K562 (cell line): ENCODE measurements at regions not wholly inside any gene's neighbourhood (a gene's known extent, or its start where the extent isn't known, plus 50 kb on each side); places are given as distances from the start of the nearest gene placed in this dataset.

Experiments used
- ATAC-seq: fragments of 200-7000 bp; cut with Tn5 transposase; 3 replicates; pipeline ENCODE4 v1.9.1; 2020; ENCODE audit warnings: moderate library complexity
- BruUV-seq: library from RNA; stranded (reverse); fragments of 400-500 nt; replicated peaks from 2 replicates; lab custom pipeline; 2021; lab: Mats Ljungman, UMichigan
- CTCF ChIA-PET: fragments of 300-600 bp; formaldehyde crosslinking; extraction: SDS; loops from one replicate; lab custom pipeline; 2021; ENCODE audit warnings: low intra/inter-chr PET ratio; lab: Yijun Ruan, JAX
- POLR2A ChIA-PET: fragments of 300-600, 350-650 bp; sonication (Branson Sonifier 250); formaldehyde crosslinking; extraction: SDS; loops from one replicate; lab custom pipeline; 2021; ENCODE audit warnings: antibody characterized with exemption, inconsistent platforms; lab: Yijun Ruan, JAX
- DNase-seq, 4 experiments: peaks; one replicate each; pipeline versions ENCODE4 v3.0.0 to v3.0.0-alpha.2; 2011 to 2018; ENCODE audit warnings: low spot score in 3 of 4, mixed read lengths in 3 of 4; ENCODE audit errors: extremely low read depth in 1 of 4
- FAIRE-seq: peaks from 2 replicates; lab custom pipeline; 2011; peaks lifted over from hg19 to GRCh38; lab: Jason Lieb, UNC
- H2AFZ ChIP-seq: 2 replicates; pipeline ENCODE4 v1.6.0; 2011; ENCODE audit warnings: low read depth, low read length, control low read depth, inconsistent platforms
- H3K27ac ChIP-seq: fragments of 200-600 bp; 3 replicates; pipeline ENCODE4 v1.8.0; 2011; ENCODE audit warnings: low read depth, mild to moderate bottlenecking, control low read depth, inconsistent platforms, low read length, moderate library complexity, mixed read lengths; ENCODE audit errors: extremely low read depth
- H3K27me3 ChIP-seq, 2 experiments: fragments of 300-600 bp in 1 of 2; 2 replicates in 1 of 2; 3 replicates in 1 of 2; pipeline versions ENCODE4 v1.6.0 to v1.8.0; 2011; ENCODE audit warnings: inconsistent platforms in 2 of 2, low read length in 2 of 2, mild to moderate bottlenecking in 1 of 2, mixed read lengths in 1 of 2, moderate library complexity in 1 of 2; ENCODE audit not compliant: control insufficient read depth in 2 of 2, insufficient read depth in 2 of 2
- H3K36me3 ChIP-seq: fragments of 300-600 bp; 3 replicates; pipeline ENCODE4 v1.8.0; 2011; ENCODE audit warnings: mild to moderate bottlenecking, low read length, inconsistent platforms; ENCODE audit not compliant: control insufficient read depth, insufficient read depth
- H3K4me1 ChIP-seq, 2 experiments: fragments of 200-600 bp in 1 of 2; replicated peaks in 1 of 2; 2 replicates in 1 of 2; 3 replicates in 1 of 2; pipeline versions ENCODE4 v1.5.1 to v1.8.0; 2011; ENCODE audit warnings: inconsistent platforms in 2 of 2, low read length in 2 of 2, mild to moderate bottlenecking in 1 of 2, mixed read lengths in 1 of 2, moderate library complexity in 1 of 2; ENCODE audit not compliant: control insufficient read depth in 2 of 2, insufficient read depth in 2 of 2
- H3K4me2 ChIP-seq: 2 replicates; pipeline ENCODE4 v1.6.1; 2011; ENCODE audit warnings: low read length, control low read depth, inconsistent platforms, mixed read lengths; ENCODE audit not compliant: insufficient read depth
- H3K4me3 ChIP-seq: fragments of 200-600 bp; sonication (generic), shearing (Covaris generic); 2 replicates; pipeline ENCODE4 v1.5.1; 2016; ENCODE audit warnings: control low read depth, inconsistent platforms
- H3K79me2 ChIP-seq: fragments of 200-600 bp; 3 replicates; pipeline ENCODE4 v1.8.0; 2011; ENCODE audit warnings: low read length, inconsistent platforms; ENCODE audit not compliant: control insufficient read depth, insufficient read depth
- H3K9ac ChIP-seq, 2 experiments: 2 replicates each; pipeline versions ENCODE4 v1.6.0 to v1.6.1; 2011; ENCODE audit warnings: low read depth in 2 of 2, low read length in 2 of 2, control low read depth in 1 of 2, inconsistent platforms in 1 of 2, mild to moderate bottlenecking in 1 of 2, mixed read lengths in 1 of 2; ENCODE audit not compliant: insufficient read depth in 1 of 2
- H3K9me1 ChIP-seq: one replicate; pipeline ENCODE4 v1.6.0; 2011; ENCODE audit warnings: inconsistent platforms, mild to moderate bottlenecking, low read length, moderate library complexity; ENCODE audit not compliant: control insufficient read depth, insufficient read depth
- H3K9me3 ChIP-seq: replicated peaks from 2 replicates; pipeline ENCODE4 v1.5.1; 2011; ENCODE audit warnings: low read depth, low read length, inconsistent platforms; ENCODE audit not compliant: control insufficient read depth, insufficient read depth
- H4K20me1 ChIP-seq: replicated peaks from 2 replicates; pipeline ENCODE4 v1.6.1; 2011; ENCODE audit warnings: low read length, inconsistent platforms, mixed read lengths; ENCODE audit not compliant: control insufficient read depth, insufficient read depth
- C11orf30 ChIP-seq: fragments of 450-650 bp; IDR thresholded peaks from 2 replicates; pipeline ENCODE4 v1.6.1; 2016; ENCODE audit warnings: low read depth, mild to moderate bottlenecking
- CBFB ChIP-seq: sonication (generic); formaldehyde crosslinking; IDR thresholded peaks from 2 replicates; pipeline ENCODE4 v1.4.0; 2020; ENCODE audit warnings: mild to moderate bottlenecking, missing genetic modification reagents
- FOSL1 ChIP-seq: fragments of 200-800 bp; sonication (Bioruptor generic); conservative IDR thresholded peaks from 2 replicates; pipeline ENCODE4 v1.6.1; 2016; ENCODE audit warnings: missing genetic modification characterization, missing compliant biosample characterization
- MAFF ChIP-seq: IDR thresholded peaks from 2 replicates; pipeline ENCODE4 v1.6.1; 2012; ENCODE audit warnings: low read length, improper control_type of control experiment
- MAZ ChIP-seq, 2 experiments: fragments of 450-650 bp in 1 of 2; sonication (generic) in 1 of 2; formaldehyde crosslinking; IDR thresholded peaks in 1 of 2; conservative IDR thresholded peaks in 1 of 2; 2 replicates each; pipeline versions ENCODE4 v1.4.0 to v1.5.0; 2020; ENCODE audit warnings: mild to moderate bottlenecking in 1 of 2, missing genetic modification reagents in 1 of 2
- MBD2 ChIP-seq: sonication (generic); IDR thresholded peaks from 2 replicates; pipeline ENCODE4 v1.6.1; 2016; ENCODE audit warnings: low read depth, borderline replicate concordance
- NELFE ChIP-seq: IDR thresholded peaks from 2 replicates; pipeline ENCODE4 v1.6.1; 2011; ENCODE audit warnings: mild to moderate bottlenecking; ENCODE audit not compliant: insufficient read depth, insufficient read length
- PRMT5 ChIP-seq: sonication (generic); formaldehyde crosslinking; IDR thresholded peaks from 2 replicates; pipeline ENCODE4 v1.5.0; 2020; ENCODE audit warnings: missing genetic modification reagents
- PTTG1 ChIP-seq: fragments of 450-650 bp; IDR thresholded peaks from 2 replicates; pipeline ENCODE4 v1.6.1; 2016; ENCODE audit warnings: low read depth, mild to moderate bottlenecking, missing genetic modification characterization, missing compliant biosample characterization
- RCOR1 ChIP-seq, 2 experiments: IDR thresholded peaks; 2 replicates each; pipeline ENCODE4 v1.6.1; 2012; ENCODE audit warnings: low read depth in 2 of 2, low read length in 2 of 2, borderline replicate concordance in 1 of 2, improper control_type of control experiment in 1 of 2
- SREBF2 ChIP-seq: sonication (generic); formaldehyde crosslinking; IDR thresholded peaks from 2 replicates; pipeline ENCODE4 v1.4.0; 2020; ENCODE audit warnings: mild to moderate bottlenecking, missing genetic modification reagents
- SRSF1 ChIP-seq: fragments of 200-400 bp; formaldehyde crosslinking; IDR thresholded peaks from 2 replicates; pipeline ENCODE4 v1.6.1; 2017; ENCODE audit warnings: mild to moderate bottlenecking, low read depth, low read length, moderate library complexity
- ZBTB8A ChIP-seq: fragments of 450-650 bp; IDR thresholded peaks from 2 replicates; pipeline ENCODE4 v1.6.1; 2018; ENCODE audit warnings: mild to moderate bottlenecking, moderate library complexity; ENCODE audit not compliant: partially characterized antibody
- ZNF212 ChIP-seq: fragments of 450-650 bp; formaldehyde crosslinking; IDR thresholded peaks from 2 replicates; pipeline ENCODE4 v1.4.0; 2020; ENCODE audit warnings: mild to moderate bottlenecking
- ZNF316 ChIP-seq: fragments of 450-650 bp; IDR thresholded peaks from 2 replicates; pipeline ENCODE4 v1.6.1; 2016
- WGBS: fragments of 100-300 bp; shearing (Covaris generic); methylation state at CpG from one replicate; pipeline ENCODE4 v1.1.6; 2016; ENCODE audit warnings: low coverage, mixed read lengths; ENCODE audit not compliant: insufficient coverage; ENCODE audit errors: missing lambda C conversion rate; 5-methylcytosine and 5-hydroxymethylcytosine counted together
- in situ Hi-C: fragments of 300-500 bp; cut with MboI; formaldehyde crosslinking; loops from 4 replicates; pipeline ENCODE4 v1.15.0; 2018; ENCODE audit warnings: inconsistent platforms, mixed read lengths
- intact Hi-C: fragments of 100-400 bp; cut with micrococcal nuclease; formaldehyde crosslinking; loops from 2 replicates; pipeline ENCODE4 v1.14.2; 2022
- TF ChIP-seq, protein P1 (sequence below): sonication (generic); formaldehyde crosslinking; IDR thresholded peaks from 2 replicates; pipeline ENCODE4 v1.8.0; 2022; ENCODE audit warnings: mild to moderate bottlenecking, missing genetic modification reagents
- TF ChIP-seq, protein P2 (sequence below): fragments of 250-450 bp; sonication (Bioruptor Pico); IDR thresholded peaks from 2 replicates; pipeline ENCODE4 v1.8.0; 2021; ENCODE audit warnings: mild to moderate bottlenecking, moderate library complexity

GRCh38 chr14:101219896-101220703, 316.6 kb upstream of the RTL1 start:
- no peaks in the 10 kb centered on the region for H3K9me3 ChIP-seq
- ATAC-seq (no peak), DNase-seq (no peak), FAIRE-seq (no peak)
- no peak overlapping the region for H3K4me2 ChIP-seq
- POLR2A ChIA-PET: no interaction called here
- no peaks in the 10 kb centered on the region for H3K36me3 ChIP-seq
- CTCF ChIA-PET: no interaction called here
- H3K27me3 ChIP-seq: peaks cover 0 to 31% of the 10 kb centered on the region in 2 experiments; a peak in 2 of 5 replicates
- no peak overlapping the region for H2AFZ ChIP-seq
- BruUV-seq: no TSS peak
- no peak overlapping the region for H3K4me3 ChIP-seq
- no peaks in the 10 kb centered on the region for H4K20me1 ChIP-seq
- peak; percentile 50 for TF ChIP-seq C11orf30
- peak; percentile 64 for TF ChIP-seq ZNF316
- TF ChIP-seq FOSL1 (tag): no peak
- no peak for TF ChIP-seq NELFE
- no peak for TF ChIP-seq CBFB
- no peak for TF ChIP-seq MBD2
- TF ChIP-seq ZNF212 (CRISPR knock-in tag): no peak
- no peak for TF ChIP-seq MAZ (CRISPR knock-in tag; conservative IDR thresholded peaks at IDR 0.05 in 1 of 2, IDR thresholded peaks at IDR 0.05 in 1 of 2)
- TF ChIP-seq, protein P1, sequence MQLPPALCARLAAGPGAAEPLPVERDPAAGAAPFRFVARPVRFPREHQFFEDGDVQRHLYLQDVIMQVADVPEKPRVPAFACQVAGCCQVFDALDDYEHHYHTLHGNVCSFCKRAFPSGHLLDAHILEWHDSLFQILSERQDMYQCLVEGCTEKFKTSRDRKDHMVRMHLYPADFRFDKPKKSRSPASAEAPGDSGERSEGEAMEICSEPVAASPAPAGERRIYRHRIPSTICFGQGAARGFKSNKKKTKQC (CRISPR knock-in tag): no peak
- TF ChIP-seq PTTG1 (tag): no peak
- no peak for TF ChIP-seq SRSF1
- no peak for TF ChIP-seq RCOR1 (IDR thresholded peaks at IDR 0.05; ENCODE audit: borderline replicate concordance in 1 of 2, low read depth in 2 of 2, low read length in 2 of 2)
- TF ChIP-seq ZBTB8A: no peak
- no peak for TF ChIP-seq PRMT5 (CRISPR knock-in tag)
- 0 out of 2 replicates have a peak, but pooled peaks have one; percentile 16 for TF ChIP-seq MAFF
- TF ChIP-seq, protein P2, sequence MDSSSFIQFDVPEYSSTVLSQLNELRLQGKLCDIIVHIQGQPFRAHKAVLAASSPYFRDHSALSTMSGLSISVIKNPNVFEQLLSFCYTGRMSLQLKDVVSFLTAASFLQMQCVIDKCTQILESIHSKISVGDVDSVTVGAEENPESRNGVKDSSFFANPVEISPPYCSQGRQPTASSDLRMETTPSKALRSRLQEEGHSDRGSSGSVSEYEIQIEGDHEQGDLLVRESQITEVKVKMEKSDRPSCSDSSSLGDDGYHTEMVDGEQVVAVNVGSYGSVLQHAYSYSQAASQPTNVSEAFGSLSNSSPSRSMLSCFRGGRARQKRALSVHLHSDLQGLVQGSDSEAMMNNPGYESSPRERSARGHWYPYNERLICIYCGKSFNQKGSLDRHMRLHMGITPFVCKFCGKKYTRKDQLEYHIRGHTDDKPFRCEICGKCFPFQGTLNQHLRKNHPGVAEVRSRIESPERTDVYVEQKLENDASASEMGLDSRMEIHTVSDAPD (CRISPR knock-in tag): no peak
- TF ChIP-seq SREBF2 (CRISPR knock-in tag): no peak
- no peaks in the 10 kb centered on the region for H3K79me2 ChIP-seq
- H3K27ac ChIP-seq: no peak overlapping the region
- 4% methylated on average over 12 of the region's 12 CpGs for WGBS
- H3K4me1 ChIP-seq: peaks cover 0 to 9% of the 10 kb centered on the region in 2 experiments; a peak in 2 of 5 replicates
- H3K9ac ChIP-seq: no peak overlapping the region
- H3K9me1 ChIP-seq: no peaks in the 10 kb centered on the region
- in situ Hi-C loops (no loop called here), intact Hi-C loops (no loop called here)
